GM12891 (cell line): ENCODE measurements at regions not wholly inside any gene's neighbourhood (a gene's known extent, or its start where the extent isn't known, plus 50 kb on each side); places are given as distances from the start of the nearest gene placed in this dataset.

Experiments
- POLR2A ChIP-seq: IDR thresholded peaks from 2 replicates; pipeline ENCODE4 v1.6.1; 2011; ENCODE audit warnings: low read depth, low read length, control low read depth
- POLR2AphosphoS5 ChIP-seq: IDR thresholded peaks from 2 replicates; pipeline ENCODE4 v1.6.1; 2011; ENCODE audit warnings: low read depth, low read length, control low read depth
- TAF1 ChIP-seq: IDR thresholded peaks from 2 replicates; pipeline ENCODE4 v1.6.1; 2011; ENCODE audit warnings: low read depth, low read length, control low read depth

- no peak for TF ChIP-seq TAF1
- TF ChIP-seq POLR2A = no peak
- TF ChIP-seq POLR2AphosphoS5 = no peak
These were observed 136.3 kb downstream of the SPRY2 start for GRCh38 chr13:80204642-80205041.
